Activated T-helper 9 cell treated with anti-CD3 and anti-CD28 coated beads, Interleukin-2, amount 50 U/mL, for 16 hours (primary cell): ENCODE measurements at regions not wholly inside any gene's neighbourhood (a gene's known extent, or its start where the extent isn't known, plus 50 kb on each side); places are given as distances from the start of the nearest gene placed in this dataset.

Experiments
- DNase-seq: peaks from one replicate; pipeline ENCODE4 v3.0.0-alpha.2; 2020; ENCODE audit warnings: low read depth

GRCh38 chr20:52261792-52262191 lies 70.2 kb upstream of the ZFP64 start:
- DNase-seq, result no peak

GRCh38 chr20:52259295-52259694 lies 67.7 kb upstream of the ZFP64 start:
- no peak for DNase-seq

- DNase-seq, result no peak
Observed at GRCh38 chr20:52256454-52256853, 64.9 kb upstream of the ZFP64 start.

GRCh38 chr20:52252664-52253063 lies 61.1 kb upstream of the ZFP64 start:
- DNase-seq, result no peak

- no peak for DNase-seq
Observed at GRCh38 chr20:52251827-52252226, 60.2 kb upstream of the ZFP64 start.

- no peak for DNase-seq
Observed at GRCh38 chr20:52251136-52251700, 59.6 kb upstream of the ZFP64 start.

GRCh38 chr20:52247548-52247947 lies 56.0 kb upstream of the ZFP64 start:
- DNase-seq, result no peak

GRCh38 chr20:52246366-52246765 lies 54.8 kb upstream of the ZFP64 start:
- no peak for DNase-seq

- no peak for DNase-seq
Observed at GRCh38 chr20:52244702-52245101, 53.1 kb upstream of the ZFP64 start.

- DNase-seq, result no peak
Observed at GRCh38 chr20:52242237-52243230, 51.0 kb upstream of the ZFP64 start.
